ENCODE measurements at regions not wholly inside any gene's neighbourhood (a gene's known extent, or its start where the extent isn't known, plus 50 kb on each side); places are given as distances from the start of the nearest gene placed in this dataset.

GRCh38 chr11:79627281-79627680, 186.5 kb upstream of the TENM4 start:
- Histone ChIP-seq H4K5ac (ENCODE audit: low read depth, low read length) (no peak overlapping the region), H2BK5ac (ENCODE audit: low read depth, low read length, poor library complexity, severe bottlenecking) (no peak overlapping the region), H3K9me3 (ENCODE audit: control insufficient read depth, insufficient read depth, low read length) (no peaks in the 10 kb centered on the region), H4K20me1 (ENCODE audit: insufficient read depth, low read length) (no peaks in the 10 kb centered on the region), H3K4ac (ENCODE audit: low read depth, low read length) (no peak overlapping the region), H3K27ac (ENCODE audit: insufficient read depth, low read length) (no peak overlapping the region), H3K4me2 (ENCODE audit: low read depth, low read length) (no peak overlapping the region), H2AFZ (replicated peaks; ENCODE audit: low read length, poor library complexity) (no peak overlapping the region), H3K9me1 (ENCODE audit: insufficient read depth, low read length) (no peaks in the 10 kb centered on the region), H3K56ac (ENCODE audit: extremely low read depth, insufficient read depth, low read length) (no peak overlapping the region), H3K4me3 (ENCODE audit: insufficient read depth, low read depth, low read length) (no peak overlapping the region), H3K27me3 (ENCODE audit: control insufficient read depth, insufficient read depth, low read length) (no peaks in the 10 kb centered on the region), H3K23ac (ENCODE audit: low read depth, low read length) (no peak overlapping the region), H2AK9ac (replicated peaks; ENCODE audit: low read depth, low read length, poor library complexity) (no peak overlapping the region), H4K8ac (ENCODE audit: low read depth in 2 of 2, low read length in 2 of 2) (no peak overlapping the region), H3K18ac (ENCODE audit: low read depth, low read length) (no peak overlapping the region), H2BK20ac (ENCODE audit: low read depth, low read length) (no peak overlapping the region), H2BK120ac (ENCODE audit: low read depth, low read length) (no peak overlapping the region), H2BK15ac (ENCODE audit: low read depth, low read length) (no peak overlapping the region), H3K36me3 (ENCODE audit: control insufficient read depth, insufficient read depth, low read length) (no peaks in the 10 kb centered on the region), H3K79me1 (ENCODE audit: low read depth in 1 of 2, low read length in 2 of 2) (no peaks in the 10 kb centered on the region), H3K4me1 (ENCODE audit: control insufficient read depth, insufficient read depth, low read length) (no peaks in the 10 kb centered on the region), H3K14ac (replicated peaks; ENCODE audit: low read depth, low read length) (no peak overlapping the region), H2AK5ac (ENCODE audit: low read depth, low read length) (no peak overlapping the region), H3K9ac (ENCODE audit: low read depth, low read length) (no peak overlapping the region), H4K91ac (ENCODE audit: insufficient read depth, low read depth, low read length) (no peak overlapping the region)
- no peak for ATAC-seq (ENCODE audit: low read depth)
- DNase-seq: no peak
- ChIA-PET CTCF (no interaction called here), POLR2A (ENCODE audit: unreplicated experiment) (no interaction called here)
- dilution Hi-C loops (cut with HindIII; ENCODE audit: low sequenced_read_pairs, unreplicated experiment) (no loop called here), intact Hi-C loops (cut with micrococcal nuclease) (no loop called here), in situ Hi-C loops (cut with MboI; ENCODE audit: low sequenced_read_pairs) (no loop called here)
- BruUV-seq (replicated peaks): no TSS peak
- TF ChIP-seq BHLHE40 (IDR thresholded peaks at IDR 0.05; ENCODE audit: low read depth, low read length) (no peak), CTCF (conservative IDR thresholded peaks at IDR 0.05; ENCODE audit: low read depth, low read length) (no peak), MXI1 (IDR thresholded peaks at IDR 0.05; ENCODE audit: borderline replicate concordance, low read depth, low read length) (no peak), RCOR1 (IDR thresholded peaks at IDR 0.05; ENCODE audit: insufficient replicate concordance, low read length) (no peak), SMC3 (IDR thresholded peaks at IDR 0.05; ENCODE audit: low read depth, low read length) (no peak), RFX5 (IDR thresholded peaks at IDR 0.05; ENCODE audit: low read depth, low read length) (no peak), CEBPB (IDR thresholded peaks at IDR 0.05; ENCODE audit: low read depth, low read length) (no peak), MAFK (IDR thresholded peaks at IDR 0.05; ENCODE audit: low read depth, low read length) (no peak), ELK1 (IDR thresholded peaks at IDR 0.05; ENCODE audit: borderline replicate concordance, low read depth, low read length) (no peak), CHD1 (IDR thresholded peaks at IDR 0.05; ENCODE audit: low read depth, low read length) (no peak), FOS (IDR thresholded peaks at IDR 0.05; ENCODE audit: low read depth, low read length) (no peak), POLR2A (IDR thresholded peaks at IDR 0.05; ENCODE audit: low read depth, low read length) (no peak), MAZ (IDR thresholded peaks at IDR 0.05; ENCODE audit: borderline replicate concordance, low read depth, low read length) (no peak), NFE2L2 (IDR thresholded peaks at IDR 0.05; ENCODE audit: low read depth, low read length) (no peak), RAD21 (IDR thresholded peaks at IDR 0.05; ENCODE audit: low read length) (no peak)
- TF ChIP-seq, protein P1, sequence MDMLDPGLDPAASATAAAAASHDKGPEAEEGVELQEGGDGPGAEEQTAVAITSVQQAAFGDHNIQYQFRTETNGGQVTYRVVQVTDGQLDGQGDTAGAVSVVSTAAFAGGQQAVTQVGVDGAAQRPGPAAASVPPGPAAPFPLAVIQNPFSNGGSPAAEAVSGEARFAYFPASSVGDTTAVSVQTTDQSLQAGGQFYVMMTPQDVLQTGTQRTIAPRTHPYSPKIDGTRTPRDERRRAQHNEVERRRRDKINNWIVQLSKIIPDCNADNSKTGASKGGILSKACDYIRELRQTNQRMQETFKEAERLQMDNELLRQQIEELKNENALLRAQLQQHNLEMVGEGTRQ (IDR thresholded peaks at IDR 0.05; ENCODE audit: low read depth, low read length): no peak
- no CpG with 5 or more reads among the region's 6 CpGs for WGBS, 2 experiments (ENCODE audit: extremely low coverage in 2 of 2, insufficient read length in 1 of 2)
